SW480 (cell line): ENCODE measurements at regions not wholly inside any gene's neighbourhood (a gene's known extent, or its start where the extent isn't known, plus 50 kb on each side); places are given as distances from the start of the nearest gene placed in this dataset.

Experiments
- DNase-seq: peaks from one replicate; pipeline ENCODE4 v3.0.0-alpha.2; 2016; ENCODE audit warnings: low spot score

- no peak for DNase-seq
These were observed 107.6 kb downstream of the AMER1 start for GRCh38 chrX:64097891-64098290.

GRCh38 chrX:64093761-64094160 is 111.7 kb downstream of the AMER1 start:
- DNase-seq, result peak; percentile 21
